HG03442 (cell line): ENCODE measurements at regions not wholly inside any gene's neighbourhood (a gene's known extent, or its start where the extent isn't known, plus 50 kb on each side); places are given as distances from the start of the nearest gene placed in this dataset.
"Not testable (repeated sequence)": the region's sequence is repeated elsewhere in the genome, so short reads cannot be mapped to it uniquely, and the experiment has no call there.

Experiments used
- ATAC-seq: cut with Tn5 transposase; IDR thresholded peaks from one replicate; pipeline ENCODE4 v1.9.1; 2021; ENCODE audit warnings: mild to moderate bottlenecking, moderate library complexity; ENCODE audit not compliant: unreplicated experiment

DNA sequence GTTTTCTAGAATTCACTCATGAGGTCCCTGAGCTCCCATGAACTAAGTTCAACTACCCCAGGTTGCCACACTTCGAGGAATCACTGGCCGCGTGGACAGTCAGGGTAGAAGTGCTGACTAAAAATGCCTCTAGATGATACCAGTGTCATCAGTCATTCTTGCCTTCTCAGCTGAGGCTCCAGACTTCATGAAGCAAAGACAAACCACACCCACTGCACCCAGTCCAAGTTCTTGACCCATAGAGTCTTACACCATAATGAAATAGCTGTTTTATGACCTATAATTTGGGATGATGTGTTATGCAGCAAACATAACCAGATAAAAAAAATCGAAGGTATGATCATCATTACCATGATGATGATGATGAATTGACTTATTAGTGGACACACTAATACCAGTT lies 632.9 kb upstream of the TLE4 start:
- ATAC-seq: no peak

DNA sequence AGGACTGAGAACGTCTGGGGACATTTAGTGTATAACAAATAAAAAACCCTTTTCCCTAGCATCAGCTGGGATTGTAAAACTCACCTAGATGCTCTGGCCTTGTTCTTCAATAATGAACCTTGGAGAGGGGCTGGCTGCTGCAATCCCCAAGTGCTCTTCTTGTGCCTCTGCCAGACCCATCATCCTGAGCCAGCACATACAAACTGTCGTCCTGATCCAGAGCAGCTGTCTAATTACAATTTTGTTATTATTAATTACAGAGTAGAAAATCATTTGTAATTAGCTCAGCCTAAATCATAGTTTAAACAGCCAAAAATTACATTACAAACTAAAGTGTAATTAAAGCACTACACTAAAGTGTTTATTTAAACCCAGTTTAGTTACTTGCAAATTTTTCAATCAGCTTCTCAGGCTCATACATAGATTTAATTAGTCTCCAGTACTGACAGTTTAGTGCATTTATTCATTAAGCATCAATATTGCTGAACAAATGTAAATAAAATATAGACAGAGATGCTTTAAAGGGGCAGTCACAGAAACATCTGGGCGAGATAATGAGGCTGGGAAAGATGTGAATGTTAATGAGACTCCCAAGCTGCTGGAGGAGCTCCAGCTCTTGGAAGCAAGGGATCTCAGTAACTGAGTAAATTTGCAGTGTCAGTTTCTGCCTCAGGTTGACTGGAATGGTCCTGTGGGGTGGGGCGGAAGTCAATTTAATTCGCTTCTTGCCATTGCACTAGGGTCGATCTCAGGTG lies 632.3 kb upstream of the TLE4 start:
- no peak for ATAC-seq

DNA sequence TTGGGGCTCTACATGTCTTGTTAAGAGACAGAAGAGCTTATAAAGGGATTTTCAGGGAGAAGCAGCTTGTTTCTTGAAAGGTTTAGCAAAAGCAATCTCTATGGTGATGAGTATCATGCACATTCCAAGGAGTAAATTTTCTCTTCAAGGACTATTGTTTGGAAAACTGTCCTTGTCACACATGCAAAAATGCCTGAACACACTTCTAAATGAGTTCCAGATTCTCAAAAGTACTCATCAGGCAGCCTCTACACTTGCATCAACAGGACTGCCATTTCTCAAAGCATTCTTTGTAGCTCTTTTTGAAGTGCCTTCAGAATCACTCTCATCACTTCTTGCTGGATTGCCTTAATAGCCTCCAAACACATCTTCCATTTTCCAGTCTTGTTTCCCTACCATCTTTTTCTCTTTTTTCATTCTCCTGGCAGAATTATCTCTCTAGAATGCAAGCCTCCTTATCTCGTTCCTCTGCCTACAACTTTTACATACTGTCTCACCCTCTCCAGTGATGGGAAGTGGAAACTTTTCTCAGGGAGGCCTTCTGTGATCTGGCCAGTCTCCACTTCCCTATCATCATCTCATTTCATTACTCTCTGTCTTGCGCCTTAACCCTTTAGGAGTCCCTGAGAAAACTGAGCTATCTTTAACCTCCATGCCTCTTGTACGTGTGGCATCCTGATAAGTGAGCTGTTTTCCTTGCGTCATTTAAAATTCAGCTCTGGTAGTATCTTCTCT lies 631.5 kb upstream of the TLE4 start:
- no peak for ATAC-seq

DNA sequence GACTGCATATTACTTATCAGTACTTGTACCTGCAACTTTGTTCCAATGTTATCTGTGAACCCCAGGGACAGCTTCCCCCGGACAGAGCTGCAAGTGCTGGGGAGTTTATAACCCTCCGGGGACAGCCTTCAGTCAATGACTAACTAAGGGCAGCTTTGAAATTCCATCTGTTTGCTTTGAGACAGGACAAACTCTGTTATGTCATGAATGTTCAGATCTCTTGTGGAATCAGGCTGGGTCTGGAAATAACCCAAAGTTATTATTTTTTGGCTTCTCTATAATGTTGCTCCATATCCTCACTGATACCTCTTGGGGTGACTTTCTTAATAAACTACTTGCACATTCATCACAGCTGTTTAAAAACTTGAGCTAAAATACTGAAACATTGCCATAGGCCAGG lies 617.5 kb upstream of the TLE4 start:
- ATAC-seq: no peak

DNA sequence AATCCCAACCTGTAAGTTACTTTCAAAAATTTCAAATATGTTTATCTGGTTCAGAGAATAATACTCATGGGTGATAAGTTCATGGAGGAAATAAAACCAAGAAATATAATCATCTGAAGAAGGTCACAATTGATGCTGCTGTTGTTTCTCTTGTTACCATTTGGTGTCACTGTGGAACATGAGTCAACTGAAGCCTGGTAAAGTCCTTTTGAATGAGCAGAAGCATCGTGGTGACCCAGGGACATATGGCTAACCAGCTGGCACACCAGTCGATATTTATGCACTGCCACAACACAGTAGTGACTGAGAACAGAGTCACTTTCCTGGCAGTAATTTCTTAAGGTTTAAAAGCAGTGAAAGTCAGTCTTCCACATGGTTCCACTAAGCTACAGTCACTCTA lies 612.9 kb upstream of the TLE4 start:
- ATAC-seq: no peak

DNA sequence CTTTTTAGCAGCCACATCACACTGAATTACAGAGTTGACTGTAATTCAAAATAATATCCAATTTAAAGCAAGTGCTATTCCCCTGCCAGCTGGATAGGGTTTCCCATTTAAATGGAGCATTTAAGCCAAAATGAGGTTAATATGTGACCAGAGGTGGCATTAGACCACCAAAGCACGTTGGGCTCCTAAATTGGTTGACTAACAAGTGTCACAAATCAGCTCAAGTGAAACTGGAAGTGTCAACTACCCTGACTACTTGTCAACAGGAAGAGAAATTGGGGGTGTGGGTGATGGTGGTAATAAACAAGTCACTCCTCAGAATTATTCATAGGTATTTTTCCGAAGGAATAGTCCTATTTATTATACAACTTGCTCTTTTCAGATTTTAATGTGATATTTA lies 609.6 kb upstream of the TLE4 start:
- no peak for ATAC-seq

DNA sequence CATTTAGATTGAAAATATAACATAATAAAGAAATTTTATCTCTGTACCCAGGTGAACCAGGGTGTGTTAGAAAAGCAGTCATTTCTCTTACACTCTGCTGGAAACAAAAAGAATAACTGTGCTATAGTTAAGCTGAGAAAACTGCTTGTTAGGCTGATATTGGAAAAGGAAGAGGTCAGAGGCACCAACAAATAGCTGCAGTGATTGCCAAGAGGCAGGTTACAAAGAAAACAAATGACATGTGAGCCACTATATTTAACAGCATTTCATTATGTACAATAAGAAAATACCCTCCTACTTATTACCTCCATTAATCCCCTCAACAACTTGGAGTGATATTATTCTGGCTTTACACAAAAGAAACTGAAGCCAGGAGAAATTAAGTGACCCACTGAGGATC lies 607.9 kb upstream of the TLE4 start:
- no peak for ATAC-seq

DNA sequence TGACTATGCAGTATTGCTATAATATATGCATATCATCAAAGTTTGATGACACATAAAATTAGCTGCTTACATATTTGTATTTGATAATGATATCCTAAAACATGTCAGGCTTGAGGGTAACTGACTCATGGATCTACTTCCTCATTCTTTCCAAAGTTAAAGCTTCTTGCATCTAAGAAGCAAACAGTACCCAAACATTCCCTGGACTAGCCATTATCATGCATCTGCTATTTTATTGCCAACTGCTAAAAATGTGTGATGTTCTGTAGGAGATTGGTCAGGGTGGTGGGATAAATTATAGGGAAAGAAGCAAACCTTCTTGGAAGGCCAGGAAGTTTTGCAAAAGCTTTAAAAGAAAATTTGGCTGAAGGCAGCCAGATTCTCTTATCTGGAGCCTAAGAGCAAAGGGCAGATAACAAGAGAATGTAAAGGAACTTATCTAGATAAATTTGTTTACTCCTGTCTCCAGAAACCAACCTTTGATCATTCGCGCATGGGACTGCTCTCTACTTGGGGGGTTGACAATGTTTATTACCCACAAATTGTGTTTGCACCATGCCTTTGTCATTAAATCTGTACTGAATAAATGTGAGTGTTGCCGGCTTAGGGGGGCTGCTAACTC lies 604.1 kb upstream of the TLE4 start:
- ATAC-seq: no peak

DNA sequence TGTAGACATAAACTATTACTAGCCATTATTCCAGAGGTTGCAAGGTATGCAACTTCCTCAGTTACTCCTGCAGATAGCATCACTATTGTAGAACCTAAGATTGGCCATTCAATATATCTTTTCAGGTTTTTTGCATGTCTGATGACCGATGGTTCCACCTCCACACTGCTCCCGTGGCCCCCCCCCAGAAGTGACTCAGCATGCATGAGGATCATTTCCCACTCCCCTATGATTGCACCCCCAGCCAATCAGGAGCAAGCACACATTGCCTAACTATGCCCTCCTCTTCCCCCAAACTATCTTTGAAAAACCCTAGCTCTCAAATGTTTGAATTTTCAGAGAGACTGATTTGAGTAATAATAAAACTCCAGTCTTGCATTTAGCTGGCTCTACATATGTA lies 601.4 kb upstream of the TLE4 start:
- ATAC-seq: no peak

DNA sequence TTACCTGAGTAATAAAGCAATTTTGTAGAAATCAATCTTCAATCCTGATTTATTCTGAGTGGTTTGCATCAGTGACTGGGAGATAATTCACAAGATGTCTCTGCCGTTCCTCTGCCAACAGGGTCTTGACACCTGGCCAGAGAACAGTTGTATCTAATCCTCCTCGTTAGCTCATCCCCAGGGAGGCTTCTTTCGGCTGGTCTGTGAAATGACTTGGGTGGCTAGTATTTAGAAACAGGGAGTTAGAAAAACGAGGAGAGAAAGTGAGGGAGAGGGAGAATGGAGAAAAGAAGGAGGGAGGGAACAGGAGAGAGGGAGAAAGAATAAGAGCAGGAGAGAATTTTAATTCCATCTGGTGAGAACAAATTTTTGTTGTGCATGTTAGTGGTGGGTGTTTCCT lies 600.2 kb upstream of the TLE4 start:
- no peak for ATAC-seq

DNA sequence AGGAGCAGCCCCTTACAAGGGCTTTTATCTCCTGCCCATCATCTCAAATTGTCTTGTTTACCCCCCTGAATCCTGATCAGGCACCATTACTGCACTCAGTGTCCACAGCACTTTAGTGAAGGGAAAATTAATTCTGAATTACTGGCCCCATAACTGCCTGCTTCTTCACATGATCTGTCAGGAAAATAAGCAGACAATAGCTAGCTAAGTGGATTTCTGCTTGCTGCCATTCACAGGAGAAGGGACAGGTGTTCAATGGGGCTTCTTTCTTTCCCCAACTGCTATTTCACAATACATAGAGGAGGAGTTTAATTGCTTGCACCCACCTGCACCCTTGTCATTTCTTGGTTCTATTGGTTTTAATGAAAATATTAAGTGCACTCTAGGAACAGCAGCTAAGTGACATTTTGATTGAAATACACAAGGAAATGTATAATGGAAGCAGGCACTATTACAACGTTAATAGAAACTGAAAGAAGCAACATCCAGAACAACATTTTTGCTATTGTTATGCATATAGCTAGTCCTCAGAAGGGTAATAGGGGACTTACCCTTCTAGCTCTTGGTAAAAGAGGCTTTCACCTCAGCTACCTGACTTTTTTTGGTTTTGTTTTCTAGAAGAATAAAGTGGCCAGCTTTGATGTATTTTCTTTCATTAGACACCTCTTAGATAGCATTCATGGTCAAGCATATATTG lies 599.3 kb upstream of the TLE4 start:
- no peak for ATAC-seq

DNA sequence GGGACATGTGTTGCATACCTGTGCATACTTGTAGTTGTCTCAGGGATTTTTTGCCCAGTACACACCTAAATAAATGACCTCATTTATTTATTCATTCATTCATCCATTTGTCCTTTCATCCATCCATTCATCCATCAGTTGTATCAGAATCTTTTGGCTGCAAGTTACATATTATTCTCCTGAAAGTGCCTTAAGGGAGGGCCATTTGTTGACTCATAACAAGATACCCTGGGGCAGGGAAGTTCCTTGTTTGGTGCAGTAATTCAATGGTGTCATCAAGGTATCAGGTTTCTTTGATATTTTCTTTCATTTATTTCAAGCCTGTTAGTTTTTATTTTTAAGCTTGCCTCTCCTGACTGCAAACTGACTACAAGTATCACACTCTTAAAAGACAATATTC lies 597.9 kb upstream of the TLE4 start:
- ATAC-seq: no peak

DNA sequence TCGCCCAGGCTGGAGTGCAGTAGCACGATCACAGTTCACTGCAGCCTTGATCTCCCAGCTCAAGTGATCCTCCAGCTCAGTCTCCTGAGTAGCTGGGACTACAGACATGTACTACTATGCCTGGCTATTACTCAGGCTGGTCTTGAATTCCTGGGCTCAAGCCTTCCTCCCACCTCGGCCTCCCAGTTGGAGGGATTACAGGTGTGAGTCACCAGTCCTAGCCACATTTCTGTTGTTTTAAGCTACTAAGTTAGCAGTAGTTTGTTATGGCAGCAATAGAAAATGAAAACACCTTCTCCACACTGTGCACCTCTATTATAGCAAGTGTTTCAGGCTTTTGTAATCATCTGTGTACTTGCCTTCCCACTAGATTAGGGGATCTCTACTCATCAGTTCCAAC lies 588.9 kb upstream of the TLE4 start:
- no peak for ATAC-seq

DNA sequence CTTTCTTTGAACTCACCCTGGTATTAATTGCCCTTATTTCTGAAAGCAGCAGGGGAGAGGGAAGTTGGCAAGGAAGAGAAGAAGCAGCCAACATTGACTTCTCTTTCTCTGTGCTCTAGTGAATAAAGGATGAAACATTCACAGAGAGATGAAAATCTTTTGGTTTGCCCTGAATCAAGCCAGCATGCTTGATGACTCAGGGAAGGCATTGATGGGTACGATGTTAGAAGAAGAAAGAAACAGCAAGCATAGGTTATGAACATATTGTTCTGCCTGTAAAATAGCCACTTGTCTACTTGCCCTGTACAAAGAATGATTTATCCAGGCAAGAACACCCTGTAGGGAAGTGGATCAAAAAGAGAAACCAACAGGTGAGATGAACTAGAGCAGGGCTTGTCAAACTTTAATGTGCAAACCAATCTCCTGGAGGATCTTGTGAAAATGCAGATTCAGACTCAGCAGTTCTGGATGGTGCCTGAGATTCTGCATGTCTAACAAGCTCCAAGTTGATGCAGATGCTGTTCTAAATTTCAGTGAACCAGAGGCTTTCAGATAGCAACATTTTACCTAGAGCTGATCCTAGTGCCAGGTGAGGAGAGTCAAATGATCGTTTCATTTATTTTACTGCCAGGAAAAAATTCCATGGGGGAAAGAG lies 586.6 kb upstream of the TLE4 start:
- ATAC-seq: no peak

DNA sequence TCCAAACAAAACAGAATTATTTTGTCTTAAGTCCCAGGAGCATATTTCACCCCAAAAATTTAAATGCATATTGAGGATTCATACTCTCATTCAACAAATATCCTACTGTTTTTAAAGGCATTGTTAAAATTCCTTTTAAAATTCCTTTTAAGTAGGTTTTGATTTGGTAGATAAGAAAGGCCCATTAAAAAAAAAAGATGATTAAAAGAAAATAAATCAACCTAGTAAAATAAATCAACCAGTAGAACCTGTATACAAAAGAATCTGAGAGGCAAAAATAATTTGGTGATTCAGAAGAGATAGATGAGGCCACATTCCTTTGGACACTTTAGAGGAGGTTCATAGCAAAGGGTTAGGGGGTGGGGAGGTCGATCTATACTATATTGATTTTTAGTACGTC lies 585.3 kb upstream of the TLE4 start:
- no peak for ATAC-seq

DNA sequence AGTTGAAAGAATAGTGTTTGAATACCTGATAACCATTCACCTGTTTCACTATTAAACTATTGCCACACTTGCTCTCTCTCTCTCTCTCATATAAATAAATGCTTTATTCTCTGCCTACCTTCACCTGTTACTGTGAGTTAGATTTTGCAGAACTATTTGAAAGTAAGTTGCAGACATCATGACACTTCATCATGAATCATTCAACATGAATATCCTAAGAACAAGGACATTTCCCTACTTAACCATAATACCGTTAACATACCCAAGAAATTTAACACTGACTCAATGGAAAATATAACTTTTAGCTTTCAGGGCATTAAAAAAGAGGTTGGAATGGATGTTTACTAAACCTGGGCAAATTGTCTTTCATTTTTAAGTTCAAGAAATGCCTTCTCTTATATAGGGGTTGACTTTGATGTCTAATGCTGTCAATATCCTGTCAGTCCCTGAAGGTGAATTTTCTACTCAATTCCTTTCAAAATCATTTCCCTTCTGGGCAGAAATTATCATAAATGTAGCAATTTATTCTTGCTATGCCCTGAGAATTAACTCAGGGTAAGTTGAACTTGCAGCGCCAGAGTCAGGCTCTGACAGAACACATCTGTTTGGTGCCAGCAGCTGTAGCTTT lies 582.6 kb upstream of the TLE4 start:
- ATAC-seq: no peak

DNA sequence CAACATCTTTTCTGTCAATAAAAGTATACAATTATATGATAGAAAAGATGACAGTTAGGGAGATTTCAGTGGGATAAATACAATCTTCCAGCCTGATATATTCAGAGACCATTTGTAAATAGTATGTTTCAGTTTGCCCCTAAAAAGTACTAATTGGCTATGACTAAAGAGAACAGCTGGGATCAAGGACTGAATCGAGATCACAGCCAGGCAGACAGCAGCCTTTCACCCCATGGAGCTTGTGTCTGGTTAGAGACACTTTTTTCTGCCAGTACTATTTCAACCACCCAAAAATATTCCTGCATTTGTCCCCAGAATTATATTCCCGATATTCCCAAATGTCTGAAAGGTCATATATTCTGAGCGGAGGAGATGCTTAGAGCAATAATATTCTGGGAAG lies 577.3 kb upstream of the TLE4 start:
- no peak for ATAC-seq

DNA sequence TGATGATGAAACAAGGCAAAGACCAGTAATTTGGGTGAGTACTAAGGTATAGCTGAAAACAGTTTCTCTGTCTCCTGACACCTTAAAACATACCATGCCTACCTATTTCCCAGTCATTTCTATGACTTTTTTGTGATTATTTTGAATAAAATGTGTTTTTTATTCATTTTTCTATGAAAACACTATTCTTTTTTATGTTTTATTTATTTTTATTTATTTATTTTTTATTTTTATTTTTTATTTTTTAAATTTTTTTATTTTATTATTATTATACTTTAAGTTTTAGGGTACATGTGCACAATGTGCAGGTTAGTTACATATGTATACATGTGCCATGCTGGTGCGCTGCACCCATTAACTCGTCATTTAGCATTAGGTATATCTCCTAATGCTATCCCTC lies 576.8 kb upstream of the TLE4 start:
- not testable (repeated sequence) for ATAC-seq

DNA sequence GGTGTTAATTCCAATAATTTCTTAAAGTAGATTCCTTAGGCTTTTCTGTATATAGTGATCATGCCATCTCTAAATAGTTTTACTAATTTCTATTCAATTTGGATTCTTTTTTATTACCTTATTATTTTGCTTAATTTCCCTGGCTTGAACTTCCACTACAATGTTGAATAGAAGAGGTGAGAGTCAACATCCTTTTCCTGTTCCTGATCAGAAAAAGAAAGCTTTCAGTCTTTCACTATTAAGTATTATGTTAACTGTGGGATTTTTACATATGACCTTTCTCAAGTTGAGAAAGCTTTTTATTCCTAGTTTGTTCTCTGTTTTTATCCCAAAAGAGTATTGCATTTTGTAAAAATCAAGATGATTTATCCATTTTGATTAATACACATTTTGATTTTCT lies 574.5 kb upstream of the TLE4 start:
- ATAC-seq: no peak

DNA sequence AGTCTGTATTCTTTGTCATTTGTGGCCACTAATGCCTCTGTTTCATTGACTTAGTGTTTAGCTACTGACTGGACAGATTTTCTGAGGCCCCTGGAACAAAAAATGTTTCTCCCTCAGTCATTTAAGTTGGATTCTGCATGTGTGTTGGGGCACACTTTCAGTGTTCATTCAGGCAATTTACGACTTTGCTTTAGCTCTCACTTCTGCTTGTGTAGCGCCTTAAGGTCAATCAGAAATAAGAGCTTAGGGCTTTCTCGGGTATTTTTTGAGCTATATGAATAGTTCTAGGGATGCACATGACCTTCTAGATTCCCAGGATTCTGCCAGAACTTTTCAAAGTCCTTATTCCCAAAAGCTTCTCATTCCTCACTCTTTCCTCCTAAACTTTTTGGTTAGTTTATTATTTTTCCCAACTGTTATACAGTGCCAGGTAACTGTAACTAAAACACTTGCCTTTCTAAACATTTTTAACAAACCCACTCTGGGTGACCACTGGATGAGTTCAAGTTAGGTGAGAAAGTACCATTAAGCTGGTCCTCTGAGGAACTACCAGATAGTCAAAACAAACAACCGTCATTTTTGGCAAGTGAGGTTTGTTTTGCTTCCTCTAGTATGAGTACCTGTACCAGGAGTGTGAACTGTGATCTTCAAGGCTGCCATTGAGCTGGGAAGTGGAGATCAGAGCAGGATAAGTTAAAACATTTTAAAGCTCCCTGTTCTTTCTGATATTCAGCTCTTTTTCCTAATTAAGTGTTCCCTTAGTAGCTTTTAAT lies 571.3 kb upstream of the TLE4 start:
- ATAC-seq: no peak
